ENCODE measurements at regions not wholly inside any gene's neighbourhood (a gene's known extent, or its start where the extent isn't known, plus 50 kb on each side); places are given as distances from the start of the nearest gene placed in this dataset.

GRCh38 chr2:146634230-146635097 lies 1210.4 kb upstream of the ACVR2A start:
- no peak for DNase-seq
- intact Hi-C loops (cut with DNase I, micrococcal nuclease), result no loop called here
- TF ChIP-seq, protein P1, sequence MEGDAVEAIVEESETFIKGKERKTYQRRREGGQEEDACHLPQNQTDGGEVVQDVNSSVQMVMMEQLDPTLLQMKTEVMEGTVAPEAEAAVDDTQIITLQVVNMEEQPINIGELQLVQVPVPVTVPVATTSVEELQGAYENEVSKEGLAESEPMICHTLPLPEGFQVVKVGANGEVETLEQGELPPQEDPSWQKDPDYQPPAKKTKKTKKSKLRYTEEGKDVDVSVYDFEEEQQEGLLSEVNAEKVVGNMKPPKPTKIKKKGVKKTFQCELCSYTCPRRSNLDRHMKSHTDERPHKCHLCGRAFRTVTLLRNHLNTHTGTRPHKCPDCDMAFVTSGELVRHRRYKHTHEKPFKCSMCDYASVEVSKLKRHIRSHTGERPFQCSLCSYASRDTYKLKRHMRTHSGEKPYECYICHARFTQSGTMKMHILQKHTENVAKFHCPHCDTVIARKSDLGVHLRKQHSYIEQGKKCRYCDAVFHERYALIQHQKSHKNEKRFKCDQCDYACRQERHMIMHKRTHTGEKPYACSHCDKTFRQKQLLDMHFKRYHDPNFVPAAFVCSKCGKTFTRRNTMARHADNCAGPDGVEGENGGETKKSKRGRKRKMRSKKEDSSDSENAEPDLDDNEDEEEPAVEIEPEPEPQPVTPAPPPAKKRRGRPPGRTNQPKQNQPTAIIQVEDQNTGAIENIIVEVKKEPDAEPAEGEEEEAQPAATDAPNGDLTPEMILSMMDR (IDR thresholded peaks at IDR 0.05), result no peak
- Histone ChIP-seq H3K4me3 (no peak overlapping the region), H3K4me1 (ENCODE audit: low read depth) (no peaks in the 10 kb centered on the region), H3K36me3 (ENCODE audit: low read depth) (no peaks in the 10 kb centered on the region), H3K9me3 (no peaks in the 10 kb centered on the region)
- no peak for ATAC-seq

GRCh38 chr2:146633159-146633558 lies 1211.7 kb upstream of the ACVR2A start:
- TF ChIP-seq, protein P1 (IDR thresholded peaks at IDR 0.05), result no peak

GRCh38 chr2:146632707-146633106 lies 1212.1 kb upstream of the ACVR2A start:
- no peaks in the 10 kb centered on the region for H3K4me1 ChIP-seq (ENCODE audit: low read depth)
- H3K36me3 ChIP-seq (ENCODE audit: low read depth), result no peaks in the 10 kb centered on the region
- no peak for ATAC-seq
- intact Hi-C loops (cut with DNase I, micrococcal nuclease), result no loop called here
- TF ChIP-seq, protein P1 (IDR thresholded peaks at IDR 0.05), result no peak
- no peak overlapping the region for H3K4me3 ChIP-seq
- H3K9me3 ChIP-seq, result no peaks in the 10 kb centered on the region
- DNase-seq, result no peak

More at GRCh38 chr2:146633159-146633558, 1211.7 kb upstream of the ACVR2A start:
- H3K4me3 ChIP-seq, result no peak overlapping the region
- intact Hi-C loops (cut with DNase I, micrococcal nuclease), result no loop called here
- ATAC-seq, result no peak
- no peaks in the 10 kb centered on the region for H3K9me3 ChIP-seq
- no peak for DNase-seq
- no peaks in the 10 kb centered on the region for H3K36me3 ChIP-seq (ENCODE audit: low read depth)
- no peaks in the 10 kb centered on the region for H3K4me1 ChIP-seq (ENCODE audit: low read depth)

- intact Hi-C loops (cut with DNase I, micrococcal nuclease), result no loop called here
- Histone ChIP-seq H3K9me3 (no peaks in the 10 kb centered on the region), H3K36me3 (ENCODE audit: low read depth) (no peaks in the 10 kb centered on the region), H3K4me1 (ENCODE audit: low read depth) (no peaks in the 10 kb centered on the region), H3K4me3 (no peak overlapping the region)
- DNase-seq, result no peak
- no peak for ATAC-seq
- TF ChIP-seq, protein P1 (IDR thresholded peaks at IDR 0.05), result no peak
Measured at GRCh38 chr2:146624430-146625160, 1220.2 kb upstream of the ACVR2A start.

- intact Hi-C loops (cut with DNase I, micrococcal nuclease), result no loop called here
- TF ChIP-seq, protein P1 (IDR thresholded peaks at IDR 0.05), result no peak
- H3K36me3 ChIP-seq (ENCODE audit: low read depth), result no peaks in the 10 kb centered on the region
- H3K4me1 ChIP-seq (ENCODE audit: low read depth), result no peaks in the 10 kb centered on the region
- H3K4me3 ChIP-seq, result no peak overlapping the region
- H3K9me3 ChIP-seq, result peaks cover 3% of the 10 kb centered on the region
- DNase-seq (no peak), ATAC-seq (no peak)
Measured at GRCh38 chr2:146623771-146624170, 1221.1 kb upstream of the ACVR2A start.

All from mucosa of descending colon (tissue), 3 donors.